ENCODE measurements at regions not wholly inside any gene's neighbourhood (a gene's known extent, or its start where the extent isn't known, plus 50 kb on each side); places are given as distances from the start of the nearest gene placed in this dataset.

- DNase-seq (ENCODE audit: low read depth), result no peak
Measured at GRCh38 chr4:3818371-3818770, 52.2 kb downstream of the ADRA2C start.

- no peak for DNase-seq (ENCODE audit: low read depth)
Measured at GRCh38 chr4:3819210-3819919, 53.2 kb downstream of the ADRA2C start.

- no peak for DNase-seq (ENCODE audit: low read depth)
Measured at GRCh38 chr4:3820016-3820805, 54.0 kb downstream of the ADRA2C start.

GRCh38 chr4:3820806-3821579 is 54.8 kb downstream of the ADRA2C start:
- DNase-seq (ENCODE audit: low read depth), result no peak

GRCh38 chr4:3821580-3822229 is 55.5 kb downstream of the ADRA2C start:
- no peak for DNase-seq (ENCODE audit: low read depth)

GRCh38 chr4:3822230-3822947 is 56.2 kb downstream of the ADRA2C start:
- DNase-seq (ENCODE audit: low read depth), result no peak

GRCh38 chr4:3823496-3824341 is 57.5 kb downstream of the ADRA2C start:
- DNase-seq (ENCODE audit: low read depth), result no peak

GRCh38 chr4:3824521-3825270 is 58.5 kb downstream of the ADRA2C start:
- DNase-seq (ENCODE audit: low read depth), result no peak

GRCh38 chr4:3825530-3825929 is 59.3 kb downstream of the ADRA2C start:
- DNase-seq (ENCODE audit: low read depth), result no peak

GRCh38 chr4:3826247-3827172 is 60.3 kb downstream of the ADRA2C start:
- DNase-seq (ENCODE audit: low read depth), result no peak

GRCh38 chr4:3827616-3828492 is 61.7 kb downstream of the ADRA2C start:
- no peak for DNase-seq (ENCODE audit: low read depth)

GRCh38 chr4:3828546-3828945 is 62.4 kb downstream of the ADRA2C start:
- no peak for DNase-seq (ENCODE audit: low read depth)

- DNase-seq (ENCODE audit: low read depth), result no peak
Measured at GRCh38 chr4:3829211-3829955, 63.2 kb downstream of the ADRA2C start.

GRCh38 chr4:3829956-3830773 is 64.0 kb downstream of the ADRA2C start:
- no peak for DNase-seq (ENCODE audit: low read depth)

GRCh38 chr4:3830774-3831528 is 64.8 kb downstream of the ADRA2C start:
- no peak for DNase-seq (ENCODE audit: low read depth)

All from stimulated activated CD8-positive, alpha-beta memory T cell treated with anti-CD3 and anti-CD28 coated beads, Interleukin-15, amount 100 ng/mL, for 24 hours (primary cell).